Stimulated activated CD4-positive, alpha-beta T cell treated with anti-CD3 and anti-CD28 coated beads, Interleukin-12 subunit alpha, Interleukin-12 subunit beta, amount 100 ng/mL, for 48 hours (primary cell): ENCODE measurements at regions not wholly inside any gene's neighbourhood (a gene's known extent, or its start where the extent isn't known, plus 50 kb on each side); places are given as distances from the start of the nearest gene placed in this dataset.

ENCODE experiments used
- DNase-seq, 3 donors: peaks; one replicate each; pipeline ENCODE4 v3.0.0-alpha.2; 2020; ENCODE audit warnings: low read depth in 2 of 3, low spot score in 1 of 3

- no peak for DNase-seq
Measured at GRCh38 chr5:96584712-96585111, 77.5 kb upstream of the CAST start.

GRCh38 chr5:96588539-96588938, 73.6 kb upstream of the CAST start:
- no peak for DNase-seq

GRCh38 chr5:96590796-96591195, 71.4 kb upstream of the CAST start:
- no peak for DNase-seq

- DNase-seq = peak in 1 of 3 donors; percentile 58
Measured at GRCh38 chr5:96595300-96596090, 66.7 kb upstream of the CAST start.

- peak in 1 of 3 donors; percentile 20 for DNase-seq
Measured at GRCh38 chr5:96597438-96598020, 64.6 kb upstream of the CAST start.

- DNase-seq = no peak
Measured at GRCh38 chr5:96601200-96601599, 61.0 kb upstream of the CAST start.

GRCh38 chr5:96601715-96602244, 60.4 kb upstream of the CAST start:
- peak; percentile 10 to 82 (median 19) for DNase-seq

GRCh38 chr5:96602776-96603175, 59.4 kb upstream of the CAST start:
- DNase-seq = no peak

GRCh38 chr5:96605144-96605837, 56.9 kb upstream of the CAST start:
- no peak for DNase-seq

- DNase-seq = no peak
Measured at GRCh38 chr5:96609369-96609768, 52.8 kb upstream of the CAST start.

GRCh38 chr5:96610747-96611146, 51.4 kb upstream of the CAST start:
- no peak for DNase-seq

- DNase-seq = no peak
Measured at GRCh38 chr5:96611946-96612345, 50.2 kb upstream of the CAST start.
